OCI-LY7 (cell line): ENCODE measurements at regions not wholly inside any gene's neighbourhood (a gene's known extent, or its start where the extent isn't known, plus 50 kb on each side); places are given as distances from the start of the nearest gene placed in this dataset.

Experiments used
- BruUV-seq: library from RNA; stranded (reverse); fragments of 400-500 nt; replicated peaks from 2 replicates; lab custom pipeline; 2021; lab: Mats Ljungman, UMichigan
- CTCF ChIA-PET: fragments of 300-600 bp; sonication (Branson Sonifier 250); formaldehyde crosslinking; loops from one replicate; lab custom pipeline; 2022; ENCODE audit warnings: antibody characterized with exemption; ENCODE audit not compliant: unreplicated experiment; lab: Charles Lee
- POLR2A ChIA-PET: fragments of 300-600 bp; sonication (Branson Sonifier 250); formaldehyde crosslinking; loops from one replicate; lab custom pipeline; 2022; ENCODE audit warnings: antibody characterized with exemption; lab: Charles Lee
- DNase-seq: peaks from one replicate; pipeline ENCODE4 v3.0.0-alpha.2; 2015; ENCODE audit warnings: low spot score
- H2AFZ ChIP-seq: fragments of 200-600 bp; sonication (generic), shearing (Covaris generic); 2 replicates; pipeline ENCODE4 v1.6.1; 2014; ENCODE audit warnings: mild to moderate bottlenecking, antibody characterized with exemption, low read length, moderate library complexity
- H3K27ac ChIP-seq: fragments of 200-600 bp; sonication (generic); 2 replicates; pipeline ENCODE4 v1.5.1; 2014; ENCODE audit warnings: mixed run types, low read depth, mild to moderate bottlenecking, moderate library complexity, low read length, inconsistent platforms; ENCODE audit not compliant: poor library complexity, severe bottlenecking
- H3K36me3 ChIP-seq: fragments of 200-600 bp; sonication (generic); 2 replicates; pipeline ENCODE4 v1.6.1; 2014; ENCODE audit warnings: mild to moderate bottlenecking, antibody characterized with exemption, low read length, moderate library complexity, mixed read lengths; ENCODE audit not compliant: insufficient read depth
- H3K4me1 ChIP-seq: fragments of 200-600 bp; sonication (generic); 2 replicates; pipeline ENCODE4 v1.5.1; 2014; ENCODE audit warnings: mild to moderate bottlenecking, low read length; ENCODE audit not compliant: insufficient read depth, poor library complexity, severe bottlenecking
- H3K4me2 ChIP-seq: fragments of 200-600 bp; sonication (generic); 2 replicates; pipeline ENCODE4 v1.6.1; 2014; ENCODE audit warnings: mild to moderate bottlenecking, low read length
- H3K4me3 ChIP-seq: fragments of 200-600 bp; sonication (generic); 2 replicates; pipeline ENCODE4 v1.5.1; 2014; ENCODE audit warnings: mild to moderate bottlenecking, low read depth, low read length; ENCODE audit not compliant: poor library complexity, severe bottlenecking
- H3K79me2 ChIP-seq: fragments of 200-600 bp; sonication (generic); 2 replicates; pipeline ENCODE4 v1.6.1; 2016; ENCODE audit warnings: low read depth, mild to moderate bottlenecking, low read length, moderate library complexity, mixed read lengths; ENCODE audit not compliant: insufficient read depth
- H3K9me2 ChIP-seq: fragments of 200-600 bp; sonication (generic); 2 replicates; pipeline ENCODE4 v1.6.1; 2016; ENCODE audit warnings: mild to moderate bottlenecking, low read length, mixed read lengths; ENCODE audit not compliant: insufficient read depth
- H3K9me3 ChIP-seq: fragments of 200-600 bp; sonication (generic); 2 replicates; pipeline ENCODE4 v1.6.1; 2014; ENCODE audit warnings: mild to moderate bottlenecking, mixed run types, low read length, mixed read lengths
- H4K20me1 ChIP-seq: fragments of 200-600 bp; sonication (generic); 2 replicates; pipeline ENCODE4 v1.6.1; 2014; ENCODE audit warnings: mild to moderate bottlenecking, antibody characterized with exemption, low read length, moderate library complexity, mixed read lengths; ENCODE audit not compliant: insufficient read depth
- EZH2phosphoT487 ChIP-seq: fragments of 200-600 bp; sonication (generic); IDR thresholded peaks from 2 replicates; pipeline ENCODE4 v1.6.1; 2018; ENCODE audit warnings: low read depth, borderline replicate concordance, mild to moderate bottlenecking, mixed run types, antibody characterized with exemption, low read length, moderate library complexity, mixed read lengths
- intact Hi-C: fragments of 100-400 bp; cut with micrococcal nuclease; formaldehyde crosslinking; loops from one replicate; pipeline ENCODE4 v1.10.0; 2022; ENCODE audit not compliant: unreplicated experiment
- TF ChIP-seq, protein P1 (sequence below): fragments of 200-600 bp; sonication (generic); conservative IDR thresholded peaks from 2 replicates; pipeline ENCODE4 v1.5.1; 2014; ENCODE audit warnings: mild to moderate bottlenecking, antibody characterized with exemption, low read length, moderate library complexity, mixed read lengths

DNA sequence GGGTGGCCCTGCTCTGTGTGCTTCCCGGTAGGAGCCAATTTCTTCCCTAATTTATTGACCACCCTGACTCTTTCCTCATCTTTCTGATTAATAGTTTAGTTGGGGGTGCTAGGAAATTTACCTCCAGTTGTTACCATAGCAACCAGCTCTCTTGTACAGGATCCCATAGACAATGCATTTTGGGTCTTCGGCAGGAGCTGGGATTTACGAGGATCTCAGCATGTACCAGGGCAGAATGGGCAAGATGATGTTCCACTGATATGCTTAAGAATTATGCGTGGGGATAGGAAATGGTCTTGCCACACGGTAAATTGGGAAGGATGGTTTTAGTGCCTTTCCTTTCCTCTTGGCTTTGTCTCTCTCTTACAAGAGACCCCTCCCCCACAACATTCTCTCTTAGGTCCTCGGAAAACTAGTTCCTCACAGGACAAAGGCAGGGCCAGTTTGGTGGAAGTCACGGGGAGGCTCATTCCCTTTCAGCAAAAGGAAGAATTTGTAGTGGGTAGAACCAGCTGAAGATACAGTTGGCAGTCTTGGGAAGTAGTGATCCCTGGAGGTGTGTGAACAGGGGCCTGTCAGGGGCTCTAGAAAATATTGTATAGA is 133.4 kb upstream of the SHB start:
- TF ChIP-seq, protein P1, sequence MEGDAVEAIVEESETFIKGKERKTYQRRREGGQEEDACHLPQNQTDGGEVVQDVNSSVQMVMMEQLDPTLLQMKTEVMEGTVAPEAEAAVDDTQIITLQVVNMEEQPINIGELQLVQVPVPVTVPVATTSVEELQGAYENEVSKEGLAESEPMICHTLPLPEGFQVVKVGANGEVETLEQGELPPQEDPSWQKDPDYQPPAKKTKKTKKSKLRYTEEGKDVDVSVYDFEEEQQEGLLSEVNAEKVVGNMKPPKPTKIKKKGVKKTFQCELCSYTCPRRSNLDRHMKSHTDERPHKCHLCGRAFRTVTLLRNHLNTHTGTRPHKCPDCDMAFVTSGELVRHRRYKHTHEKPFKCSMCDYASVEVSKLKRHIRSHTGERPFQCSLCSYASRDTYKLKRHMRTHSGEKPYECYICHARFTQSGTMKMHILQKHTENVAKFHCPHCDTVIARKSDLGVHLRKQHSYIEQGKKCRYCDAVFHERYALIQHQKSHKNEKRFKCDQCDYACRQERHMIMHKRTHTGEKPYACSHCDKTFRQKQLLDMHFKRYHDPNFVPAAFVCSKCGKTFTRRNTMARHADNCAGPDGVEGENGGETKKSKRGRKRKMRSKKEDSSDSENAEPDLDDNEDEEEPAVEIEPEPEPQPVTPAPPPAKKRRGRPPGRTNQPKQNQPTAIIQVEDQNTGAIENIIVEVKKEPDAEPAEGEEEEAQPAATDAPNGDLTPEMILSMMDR = no peak
- no peak for TF ChIP-seq EZH2phosphoT487
- H3K36me3 ChIP-seq = no peaks in the 10 kb centered on the region
- ChIA-PET CTCF (no interaction called here), POLR2A (interaction anchor here (0.6 to 0.7 kb wide), 3 partner anchors 23 to 270 kb away, joined by 3 to 5 read pairs (median 4); no protein-coding TSS in a partner anchor)
- no peak overlapping the region for H3K4me3 ChIP-seq
- H4K20me1 ChIP-seq = no peaks in the 10 kb centered on the region
- H3K9me2 ChIP-seq = no peaks in the 10 kb centered on the region
- no peaks in the 10 kb centered on the region for H3K4me1 ChIP-seq
- no peaks in the 10 kb centered on the region for H3K9me3 ChIP-seq
- intact Hi-C loops = no loop called here
- no peak overlapping the region for H3K4me2 ChIP-seq
- no TSS peak for BruUV-seq
- H3K79me2 ChIP-seq = no peaks in the 10 kb centered on the region
- H3K27ac ChIP-seq = no peak overlapping the region
- DNase-seq = no peak
- no peak overlapping the region for H2AFZ ChIP-seq

DNA sequence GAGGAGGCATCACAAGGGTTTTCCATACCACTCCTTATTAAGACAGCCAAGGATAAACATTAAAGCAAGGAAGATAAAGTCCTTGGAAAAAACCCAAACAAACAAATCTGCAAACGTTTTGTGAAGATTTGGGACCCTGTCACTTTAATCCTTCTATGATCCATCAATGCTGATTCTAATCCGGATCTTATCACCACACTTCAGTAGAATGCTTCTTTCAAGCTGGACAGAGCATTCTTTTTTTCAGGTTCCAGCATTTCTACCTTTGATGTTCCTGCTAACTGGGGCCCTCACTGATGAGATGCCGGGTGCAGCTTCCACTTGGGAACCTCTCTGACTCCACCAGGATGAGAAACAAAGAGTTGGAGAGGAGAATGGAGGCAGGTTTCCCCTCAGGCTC is 132.8 kb upstream of the SHB start:
- no peaks in the 10 kb centered on the region for H3K36me3 ChIP-seq
- no peak overlapping the region for H3K27ac ChIP-seq
- no peaks in the 10 kb centered on the region for H3K4me1 ChIP-seq
- ChIA-PET CTCF (no interaction called here), POLR2A (interaction anchor here (0.6 to 0.7 kb wide), 2 partner anchors 235 to 270 kb away, joined by 4 to 5 read pairs; no protein-coding TSS in a partner anchor)
- no peaks in the 10 kb centered on the region for H3K79me2 ChIP-seq
- intact Hi-C loops = no loop called here
- no TSS peak for BruUV-seq
- no peaks in the 10 kb centered on the region for H3K9me3 ChIP-seq
- no peak overlapping the region for H3K4me2 ChIP-seq
- H3K9me2 ChIP-seq = no peaks in the 10 kb centered on the region
- no peak overlapping the region for H3K4me3 ChIP-seq
- H2AFZ ChIP-seq = no peak overlapping the region
- no peak for DNase-seq
- TF ChIP-seq, protein P1 = no peak
- no peak for TF ChIP-seq EZH2phosphoT487
- H4K20me1 ChIP-seq = no peaks in the 10 kb centered on the region

DNA sequence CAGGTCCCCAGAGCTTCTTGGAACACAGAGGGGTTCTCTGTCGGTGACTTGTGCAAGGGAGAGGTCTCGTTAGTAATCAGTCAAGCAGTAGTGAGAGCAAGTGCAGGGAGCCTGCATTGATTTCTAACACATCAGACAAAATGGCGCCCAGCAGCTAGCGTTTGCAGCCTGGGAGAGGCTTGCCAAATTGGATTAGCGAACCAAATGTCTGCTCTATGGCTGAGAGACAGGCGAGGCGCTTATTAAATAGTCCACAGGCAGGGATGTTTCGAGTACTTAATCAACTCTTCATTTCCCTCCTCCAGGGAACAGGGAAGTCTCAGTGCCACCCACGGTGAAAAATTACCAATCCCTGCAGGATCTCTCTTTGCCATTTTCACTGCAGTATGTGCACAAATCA is 131.4 kb upstream of the SHB start:
- Histone ChIP-seq H3K9me3 (no peaks in the 10 kb centered on the region), H3K4me3 (no peak overlapping the region), H2AFZ (no peak overlapping the region), H3K27ac (no peak overlapping the region), H3K9me2 (no peaks in the 10 kb centered on the region), H3K79me2 (no peaks in the 10 kb centered on the region), H3K4me1 (no peaks in the 10 kb centered on the region), H3K4me2 (no peak overlapping the region), H4K20me1 (no peaks in the 10 kb centered on the region), H3K36me3 (no peaks in the 10 kb centered on the region)
- TF ChIP-seq, protein P1 = no peak
- TF ChIP-seq EZH2phosphoT487 = no peak
- POLR2A ChIA-PET = no interaction called here
- CTCF ChIA-PET = no interaction called here
- intact Hi-C loops = no loop called here
- DNase-seq = no peak
- BruUV-seq = no TSS peak
